ENCODE measurements at regions not wholly inside any gene's neighbourhood (a gene's known extent, or its start where the extent isn't known, plus 50 kb on each side); places are given as distances from the start of the nearest gene placed in this dataset.

GRCh38 chr4:115965588-115965987, 852.2 kb upstream of the NDST4 start:
- TF ChIP-seq CTCF (IDR thresholded peaks at IDR 0.05) (no peak), ZFX (IDR thresholded peaks at IDR 0.05; ENCODE audit: borderline replicate concordance) (no peak)

Measured in 22Rv1 (cell line).